C4-2B (cell line): ENCODE measurements at regions not wholly inside any gene's neighbourhood (a gene's known extent, or its start where the extent isn't known, plus 50 kb on each side); places are given as distances from the start of the nearest gene placed in this dataset.
"Not testable (repeated sequence)": the region's sequence is repeated elsewhere in the genome, so short reads cannot be mapped to it uniquely, and the experiment has no call there.

Experiments used
- ZFX ChIP-seq: fragments of 450-650 bp; IDR thresholded peaks from 2 replicates; pipeline ENCODE4 v1.6.1; 2017
- TF ChIP-seq, protein P1 (sequence below): fragments of 450-650 bp; conservative IDR thresholded peaks from 2 replicates; pipeline ENCODE4 v1.5.1; 2017; ENCODE audit warnings: mild to moderate bottlenecking

DNA sequence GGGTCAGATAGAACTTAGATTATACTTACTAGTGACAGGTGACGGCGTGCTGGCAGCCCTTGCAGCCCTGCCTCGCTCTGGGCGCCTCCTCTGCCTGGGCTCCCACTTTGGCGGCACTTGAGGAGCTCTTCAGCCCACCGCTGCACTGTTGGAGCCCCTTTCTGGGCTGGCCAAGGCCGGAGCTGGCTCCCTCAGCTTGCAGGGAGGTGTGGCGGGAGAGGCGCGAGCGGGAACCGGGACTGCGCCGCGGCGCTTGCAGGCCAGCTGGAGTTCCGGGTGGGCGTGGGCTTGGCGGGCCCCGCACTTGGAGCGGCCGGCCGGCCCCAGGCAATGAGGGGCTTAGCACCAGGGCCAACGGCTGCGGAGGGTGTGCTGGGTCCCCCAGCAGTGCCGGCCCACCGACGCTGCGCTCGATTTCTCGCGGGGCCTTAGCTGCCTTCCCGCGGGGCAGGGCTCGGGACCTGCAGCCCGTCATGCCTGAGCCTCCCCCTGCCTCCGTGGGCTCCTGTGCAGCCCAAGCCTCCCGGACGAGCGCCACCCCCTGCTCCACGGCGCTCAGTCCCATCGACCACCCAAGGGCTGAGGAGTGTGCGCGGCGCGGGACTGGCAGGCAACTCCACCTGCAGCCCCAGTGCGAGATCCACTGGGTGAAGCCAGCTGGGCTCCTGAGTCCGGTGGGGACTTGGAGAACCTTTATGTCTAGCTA, 320.8 kb upstream of the DEPDC1 start:
- not testable (repeated sequence) for TF ChIP-seq ZFX
- TF ChIP-seq, protein P1, sequence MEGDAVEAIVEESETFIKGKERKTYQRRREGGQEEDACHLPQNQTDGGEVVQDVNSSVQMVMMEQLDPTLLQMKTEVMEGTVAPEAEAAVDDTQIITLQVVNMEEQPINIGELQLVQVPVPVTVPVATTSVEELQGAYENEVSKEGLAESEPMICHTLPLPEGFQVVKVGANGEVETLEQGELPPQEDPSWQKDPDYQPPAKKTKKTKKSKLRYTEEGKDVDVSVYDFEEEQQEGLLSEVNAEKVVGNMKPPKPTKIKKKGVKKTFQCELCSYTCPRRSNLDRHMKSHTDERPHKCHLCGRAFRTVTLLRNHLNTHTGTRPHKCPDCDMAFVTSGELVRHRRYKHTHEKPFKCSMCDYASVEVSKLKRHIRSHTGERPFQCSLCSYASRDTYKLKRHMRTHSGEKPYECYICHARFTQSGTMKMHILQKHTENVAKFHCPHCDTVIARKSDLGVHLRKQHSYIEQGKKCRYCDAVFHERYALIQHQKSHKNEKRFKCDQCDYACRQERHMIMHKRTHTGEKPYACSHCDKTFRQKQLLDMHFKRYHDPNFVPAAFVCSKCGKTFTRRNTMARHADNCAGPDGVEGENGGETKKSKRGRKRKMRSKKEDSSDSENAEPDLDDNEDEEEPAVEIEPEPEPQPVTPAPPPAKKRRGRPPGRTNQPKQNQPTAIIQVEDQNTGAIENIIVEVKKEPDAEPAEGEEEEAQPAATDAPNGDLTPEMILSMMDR: not testable (repeated sequence)
